ENCODE measurements at regions not wholly inside any gene's neighbourhood (a gene's known extent, or its start where the extent isn't known, plus 50 kb on each side); places are given as distances from the start of the nearest gene placed in this dataset.

DNA sequence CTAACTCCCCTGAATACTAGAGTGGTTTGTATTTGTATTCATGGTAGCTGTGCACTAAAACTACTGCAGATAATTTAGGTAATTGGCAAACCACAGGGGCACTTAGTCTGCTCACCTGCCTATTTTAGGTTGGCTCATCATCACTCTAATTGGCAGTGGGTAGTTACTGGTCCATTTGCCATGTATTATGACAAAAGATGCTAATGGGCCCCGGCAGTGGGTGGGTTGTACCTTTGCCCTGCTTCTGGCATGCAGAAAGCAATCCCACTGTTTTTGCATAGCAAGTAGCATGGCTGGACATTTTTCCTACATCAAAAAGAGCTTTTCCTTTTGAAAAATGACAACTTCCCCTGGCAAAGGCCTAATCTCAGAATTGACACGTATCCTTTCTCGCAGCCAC is 741.4 kb upstream of the MAP3K7 start:
- TF ChIP-seq, protein P1, sequence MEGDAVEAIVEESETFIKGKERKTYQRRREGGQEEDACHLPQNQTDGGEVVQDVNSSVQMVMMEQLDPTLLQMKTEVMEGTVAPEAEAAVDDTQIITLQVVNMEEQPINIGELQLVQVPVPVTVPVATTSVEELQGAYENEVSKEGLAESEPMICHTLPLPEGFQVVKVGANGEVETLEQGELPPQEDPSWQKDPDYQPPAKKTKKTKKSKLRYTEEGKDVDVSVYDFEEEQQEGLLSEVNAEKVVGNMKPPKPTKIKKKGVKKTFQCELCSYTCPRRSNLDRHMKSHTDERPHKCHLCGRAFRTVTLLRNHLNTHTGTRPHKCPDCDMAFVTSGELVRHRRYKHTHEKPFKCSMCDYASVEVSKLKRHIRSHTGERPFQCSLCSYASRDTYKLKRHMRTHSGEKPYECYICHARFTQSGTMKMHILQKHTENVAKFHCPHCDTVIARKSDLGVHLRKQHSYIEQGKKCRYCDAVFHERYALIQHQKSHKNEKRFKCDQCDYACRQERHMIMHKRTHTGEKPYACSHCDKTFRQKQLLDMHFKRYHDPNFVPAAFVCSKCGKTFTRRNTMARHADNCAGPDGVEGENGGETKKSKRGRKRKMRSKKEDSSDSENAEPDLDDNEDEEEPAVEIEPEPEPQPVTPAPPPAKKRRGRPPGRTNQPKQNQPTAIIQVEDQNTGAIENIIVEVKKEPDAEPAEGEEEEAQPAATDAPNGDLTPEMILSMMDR (IDR thresholded peaks at IDR 0.05; ENCODE audit: low read depth, low read length, missing input control), result no peak
- TF ChIP-seq SP1 (IDR thresholded peaks at IDR 0.05) (no peak), FOXA1 (IDR thresholded peaks at IDR 0.05) (no peak), YY1 (IDR thresholded peaks at IDR 0.05) (no peak), HNF4G (IDR thresholded peaks at IDR 0.05) (no peak), EGR1 (IDR thresholded peaks at IDR 0.05; ENCODE audit: low read depth in 2 of 2) (no peak), GABPA (IDR thresholded peaks at IDR 0.05 in 1 of 2, conservative IDR thresholded peaks at IDR 0.05 in 1 of 2) (no peak), TAF1 (conservative IDR thresholded peaks at IDR 0.05) (no peak), JUND (IDR thresholded peaks at IDR 0.05) (no peak), RAD21 (IDR thresholded peaks at IDR 0.05) (no peak)
- TF ChIP-seq, protein P2, sequence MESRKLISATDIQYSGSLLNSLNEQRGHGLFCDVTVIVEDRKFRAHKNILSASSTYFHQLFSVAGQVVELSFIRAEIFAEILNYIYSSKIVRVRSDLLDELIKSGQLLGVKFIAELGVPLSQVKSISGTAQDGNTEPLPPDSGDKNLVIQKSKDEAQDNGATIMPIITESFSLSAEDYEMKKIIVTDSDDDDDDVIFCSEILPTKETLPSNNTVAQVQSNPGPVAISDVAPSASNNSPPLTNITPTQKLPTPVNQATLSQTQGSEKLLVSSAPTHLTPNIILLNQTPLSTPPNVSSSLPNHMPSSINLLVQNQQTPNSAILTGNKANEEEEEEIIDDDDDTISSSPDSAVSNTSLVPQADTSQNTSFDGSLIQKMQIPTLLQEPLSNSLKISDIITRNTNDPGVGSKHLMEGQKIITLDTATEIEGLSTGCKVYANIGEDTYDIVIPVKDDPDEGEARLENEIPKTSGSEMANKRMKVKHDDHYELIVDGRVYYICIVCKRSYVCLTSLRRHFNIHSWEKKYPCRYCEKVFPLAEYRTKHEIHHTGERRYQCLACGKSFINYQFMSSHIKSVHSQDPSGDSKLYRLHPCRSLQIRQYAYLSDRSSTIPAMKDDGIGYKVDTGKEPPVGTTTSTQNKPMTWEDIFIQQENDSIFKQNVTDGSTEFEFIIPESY (IDR thresholded peaks at IDR 0.05), result no peak
- TF ChIP-seq, protein P3, sequence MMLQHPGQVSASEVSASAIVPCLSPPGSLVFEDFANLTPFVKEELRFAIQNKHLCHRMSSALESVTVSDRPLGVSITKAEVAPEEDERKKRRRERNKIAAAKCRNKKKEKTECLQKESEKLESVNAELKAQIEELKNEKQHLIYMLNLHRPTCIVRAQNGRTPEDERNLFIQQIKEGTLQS (IDR thresholded peaks at IDR 0.05), result no peak
- TF ChIP-seq, protein P4, sequence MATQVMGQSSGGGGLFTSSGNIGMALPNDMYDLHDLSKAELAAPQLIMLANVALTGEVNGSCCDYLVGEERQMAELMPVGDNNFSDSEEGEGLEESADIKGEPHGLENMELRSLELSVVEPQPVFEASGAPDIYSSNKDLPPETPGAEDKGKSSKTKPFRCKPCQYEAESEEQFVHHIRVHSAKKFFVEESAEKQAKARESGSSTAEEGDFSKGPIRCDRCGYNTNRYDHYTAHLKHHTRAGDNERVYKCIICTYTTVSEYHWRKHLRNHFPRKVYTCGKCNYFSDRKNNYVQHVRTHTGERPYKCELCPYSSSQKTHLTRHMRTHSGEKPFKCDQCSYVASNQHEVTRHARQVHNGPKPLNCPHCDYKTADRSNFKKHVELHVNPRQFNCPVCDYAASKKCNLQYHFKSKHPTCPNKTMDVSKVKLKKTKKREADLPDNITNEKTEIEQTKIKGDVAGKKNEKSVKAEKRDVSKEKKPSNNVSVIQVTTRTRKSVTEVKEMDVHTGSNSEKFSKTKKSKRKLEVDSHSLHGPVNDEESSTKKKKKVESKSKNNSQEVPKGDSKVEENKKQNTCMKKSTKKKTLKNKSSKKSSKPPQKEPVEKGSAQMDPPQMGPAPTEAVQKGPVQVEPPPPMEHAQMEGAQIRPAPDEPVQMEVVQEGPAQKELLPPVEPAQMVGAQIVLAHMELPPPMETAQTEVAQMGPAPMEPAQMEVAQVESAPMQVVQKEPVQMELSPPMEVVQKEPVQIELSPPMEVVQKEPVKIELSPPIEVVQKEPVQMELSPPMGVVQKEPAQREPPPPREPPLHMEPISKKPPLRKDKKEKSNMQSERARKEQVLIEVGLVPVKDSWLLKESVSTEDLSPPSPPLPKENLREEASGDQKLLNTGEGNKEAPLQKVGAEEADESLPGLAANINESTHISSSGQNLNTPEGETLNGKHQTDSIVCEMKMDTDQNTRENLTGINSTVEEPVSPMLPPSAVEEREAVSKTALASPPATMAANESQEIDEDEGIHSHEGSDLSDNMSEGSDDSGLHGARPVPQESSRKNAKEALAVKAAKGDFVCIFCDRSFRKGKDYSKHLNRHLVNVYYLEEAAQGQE (IDR thresholded peaks at IDR 0.05), result no peak
- TF ChIP-seq, protein P5, sequence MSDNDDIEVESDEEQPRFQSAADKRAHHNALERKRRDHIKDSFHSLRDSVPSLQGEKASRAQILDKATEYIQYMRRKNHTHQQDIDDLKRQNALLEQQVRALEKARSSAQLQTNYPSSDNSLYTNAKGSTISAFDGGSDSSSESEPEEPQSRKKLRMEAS (IDR thresholded peaks at IDR 0.05), result no peak

Data from liver (tissue), 3 donors.